Tibial nerve (tissue), 4 donors: ENCODE measurements at regions not wholly inside any gene's neighbourhood (a gene's known extent, or its start where the extent isn't known, plus 50 kb on each side); places are given as distances from the start of the nearest gene placed in this dataset.

Source experiments
- DNase-seq, 2 donors: peaks; one replicate each; pipeline ENCODE4 v3.0.0-alpha.2; 2019; ENCODE audit warnings: low spot score in 2 of 2
- H3K27ac ChIP-seq, 4 donors: fragments of 200-600 bp; sonication (generic) in 3 of 4; one replicate each; pipeline ENCODE4 v1.5.1; 2017 to 2019; ENCODE audit warnings: mild to moderate bottlenecking in 1 of 4
- H3K27me3 ChIP-seq, 2 donors: fragments of 200-600 bp; sonication (generic) in 1 of 2; one replicate each; pipeline versions ENCODE4 v1.5.1 to v1.6.0; 2017 to 2019
- H3K36me3 ChIP-seq, 3 donors: fragments of 200-600 bp; sonication (generic); one replicate each; pipeline ENCODE4 v1.5.1; 2018 to 2019
- H3K4me1 ChIP-seq, 4 donors: fragments of 200-600 bp; sonication (generic) in 3 of 4; one replicate each; pipeline ENCODE4 v1.5.1; 2017 to 2019
- H3K4me3 ChIP-seq, 4 donors: fragments of 200-600 bp; sonication (generic) in 3 of 4; one replicate each; pipeline ENCODE4 v1.5.1; 2017 to 2019; ENCODE audit warnings: mild to moderate bottlenecking in 1 of 4, moderate library complexity in 1 of 4
- H3K9me3 ChIP-seq, 4 donors: fragments of 200-600 bp; sonication (generic) in 3 of 4; one replicate each; pipeline ENCODE4 v1.5.1; 2017 to 2019
- EP300 ChIP-seq, 2 donors: sonication (generic); formaldehyde crosslinking; IDR thresholded peaks; one replicate each; pipeline ENCODE4 v1.6.1; 2017; ENCODE audit warnings: antibody characterized with exemption in 2 of 2, mild to moderate bottlenecking in 1 of 2
- POLR2A ChIP-seq, 2 donors: fragments of 450-650 bp; IDR thresholded peaks; one replicate each; pipeline ENCODE4 v1.6.1; 2017; ENCODE audit warnings: antibody characterized with exemption in 2 of 2, mild to moderate bottlenecking in 2 of 2, moderate library complexity in 2 of 2
- WGBS, 2 donors: methylation state at CpG; one replicate each; pipeline ENCODE4 v1.1.5; 2018; 5-methylcytosine and 5-hydroxymethylcytosine counted together
- TF ChIP-seq, protein P1 (sequence below), 5 experiments: fragments of 200-600 bp in 3 of 5; fragments of 450-650 bp in 2 of 5; sonication (generic) in 3 of 5; IDR thresholded peaks; one replicate each; pipeline ENCODE4 v1.5.1; 2016 to 2019; ENCODE audit warnings: antibody characterized with exemption in 5 of 5, mild to moderate bottlenecking in 3 of 5, moderate library complexity in 2 of 5

DNA sequence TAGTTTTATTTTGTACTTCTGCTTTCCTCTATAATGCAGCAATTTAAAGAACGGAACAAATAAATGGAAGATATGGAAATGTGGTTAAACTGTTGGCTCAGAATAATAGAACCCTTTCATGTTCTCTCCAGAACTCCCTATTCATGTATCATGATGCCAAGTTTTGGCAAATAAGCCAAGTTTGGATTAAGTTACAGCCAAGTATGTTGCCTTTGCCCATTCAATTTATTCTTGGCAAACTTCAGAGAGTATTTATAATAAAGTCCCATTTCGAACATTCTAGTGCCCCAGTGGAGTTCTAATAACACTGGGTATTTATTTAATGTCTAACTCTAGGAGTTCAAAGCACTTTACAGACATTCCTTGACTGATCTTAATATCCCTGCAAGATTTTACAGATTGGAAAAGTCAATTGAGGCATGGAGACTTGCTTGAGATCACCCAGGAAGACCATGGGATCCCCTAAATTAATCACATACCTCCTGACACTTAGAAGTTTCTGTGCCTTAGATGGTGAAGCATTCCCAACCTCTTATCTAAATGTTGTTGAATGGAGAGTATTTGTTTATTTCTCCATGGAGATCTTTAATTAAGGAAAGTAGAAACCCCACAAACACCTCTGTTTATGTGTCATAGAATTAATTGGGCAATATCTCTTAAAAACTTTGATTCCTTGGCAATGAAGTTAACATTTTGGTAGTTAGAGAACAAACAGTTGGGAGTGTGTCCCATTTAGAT is 106.7 kb downstream of the ACKR3 start:
- TF ChIP-seq, protein P1, sequence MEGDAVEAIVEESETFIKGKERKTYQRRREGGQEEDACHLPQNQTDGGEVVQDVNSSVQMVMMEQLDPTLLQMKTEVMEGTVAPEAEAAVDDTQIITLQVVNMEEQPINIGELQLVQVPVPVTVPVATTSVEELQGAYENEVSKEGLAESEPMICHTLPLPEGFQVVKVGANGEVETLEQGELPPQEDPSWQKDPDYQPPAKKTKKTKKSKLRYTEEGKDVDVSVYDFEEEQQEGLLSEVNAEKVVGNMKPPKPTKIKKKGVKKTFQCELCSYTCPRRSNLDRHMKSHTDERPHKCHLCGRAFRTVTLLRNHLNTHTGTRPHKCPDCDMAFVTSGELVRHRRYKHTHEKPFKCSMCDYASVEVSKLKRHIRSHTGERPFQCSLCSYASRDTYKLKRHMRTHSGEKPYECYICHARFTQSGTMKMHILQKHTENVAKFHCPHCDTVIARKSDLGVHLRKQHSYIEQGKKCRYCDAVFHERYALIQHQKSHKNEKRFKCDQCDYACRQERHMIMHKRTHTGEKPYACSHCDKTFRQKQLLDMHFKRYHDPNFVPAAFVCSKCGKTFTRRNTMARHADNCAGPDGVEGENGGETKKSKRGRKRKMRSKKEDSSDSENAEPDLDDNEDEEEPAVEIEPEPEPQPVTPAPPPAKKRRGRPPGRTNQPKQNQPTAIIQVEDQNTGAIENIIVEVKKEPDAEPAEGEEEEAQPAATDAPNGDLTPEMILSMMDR (IDR thresholded peaks at IDR 0.05) = no peak
- peak; percentile 15 to 45 for TF ChIP-seq EP300 (IDR thresholded peaks at IDR 0.05)
- 26 to 28% methylated on average over 2 of the region's 2 CpGs for WGBS, 2 donors
- peak overlapping the region in 3 of 4 donors; percentile 5 to 77 (median 72) for H3K27ac ChIP-seq

DNA sequence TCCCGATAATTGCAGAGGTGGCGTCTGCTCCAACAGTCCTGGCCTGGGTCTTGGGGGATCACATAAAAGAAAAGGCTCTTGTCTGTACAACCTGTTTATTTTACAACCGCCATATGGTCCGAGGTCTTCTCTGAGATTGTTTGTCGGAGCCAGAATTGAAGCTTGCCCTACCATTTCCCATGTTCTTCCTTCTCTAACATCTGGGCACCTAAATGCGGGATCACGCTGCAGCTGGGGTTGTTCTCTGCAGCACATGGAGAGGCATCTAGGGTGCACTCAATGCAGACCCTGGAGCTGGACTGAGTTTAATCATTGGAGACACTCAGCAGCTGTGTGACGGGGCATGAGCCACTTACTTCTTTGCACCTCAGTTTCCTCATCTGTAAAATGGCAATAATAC is 107.7 kb downstream of the ACKR3 start:
- Histone ChIP-seq H3K9me3 (no peaks in the 10 kb centered on the region), H3K4me1 (peaks cover 0 to 44% (median 6%) of the 10 kb centered on the region in 4 donors), H3K4me3 (no peak overlapping the region), H3K27me3 (no peaks in the 10 kb centered on the region), H3K36me3 (no peaks in the 10 kb centered on the region), H3K27ac (no peak overlapping the region)
- 86 to 90% methylated on average over 8 of the region's 8 CpGs for WGBS, 2 donors
- DNase-seq = no peak
- no peak for TF ChIP-seq EP300 (IDR thresholded peaks at IDR 0.05)
- no peak for TF ChIP-seq POLR2A (IDR thresholded peaks at IDR 0.05)

More for the DNA sequence above, 106.7 kb downstream of the ACKR3 start:
- Histone ChIP-seq H3K9me3 (no peaks in the 10 kb centered on the region), H3K27me3 (no peaks in the 10 kb centered on the region), H3K36me3 (no peaks in the 10 kb centered on the region), H3K4me3 (no peak overlapping the region), H3K4me1 (peaks cover 0 to 54% (median 10%) of the 10 kb centered on the region in 4 donors)
- no peak for DNase-seq

DNA sequence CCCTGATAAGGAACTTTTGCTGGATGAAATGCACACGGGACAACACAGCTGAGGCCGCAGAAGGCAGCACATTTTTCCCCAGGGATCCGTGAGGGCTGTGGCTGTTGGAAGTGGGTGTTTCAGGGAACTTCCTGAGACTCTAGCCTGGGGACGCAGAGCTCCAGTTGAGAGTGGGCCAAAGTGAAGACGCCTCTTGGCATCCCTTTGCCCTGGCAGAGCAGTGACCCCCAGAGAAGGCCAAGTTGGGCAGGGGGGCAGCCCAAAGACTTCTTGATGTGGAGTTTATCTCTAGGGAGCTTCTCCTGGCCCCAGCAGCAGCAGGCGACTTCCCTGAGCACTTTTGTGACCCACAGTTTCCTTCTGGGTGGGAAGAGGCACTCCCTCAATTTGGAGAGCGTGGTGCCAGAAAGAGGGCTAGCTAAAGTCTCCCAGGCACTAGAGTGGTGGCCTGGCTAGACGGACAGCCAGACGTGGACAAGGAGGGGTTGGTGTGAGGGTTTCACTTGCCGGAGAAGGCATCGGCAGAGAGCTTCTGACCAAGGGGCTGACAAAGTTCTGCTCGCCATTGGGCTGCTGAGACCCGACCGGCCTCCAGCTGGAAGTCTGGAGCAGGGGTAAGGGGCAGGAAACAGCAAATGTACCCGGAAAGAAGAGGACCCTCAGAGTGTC is 108.8 kb downstream of the ACKR3 start:
- H3K9me3 ChIP-seq = no peaks in the 10 kb centered on the region
- WGBS, 2 donors = 86 to 89% methylated on average over 15 of the region's 15 CpGs
- no peaks in the 10 kb centered on the region for H3K36me3 ChIP-seq
- H3K4me1 ChIP-seq = peaks cover 0 to 37% (median 6%) of the 10 kb centered on the region in 4 donors
- H3K4me3 ChIP-seq = no peak overlapping the region
- H3K27ac ChIP-seq = no peak overlapping the region
- no peak for DNase-seq
- TF ChIP-seq EP300 (IDR thresholded peaks at IDR 0.05) (no peak), POLR2A (IDR thresholded peaks at IDR 0.05) (no peak)
- TF ChIP-seq, protein P1 (IDR thresholded peaks at IDR 0.05) = no peak
- no peaks in the 10 kb centered on the region for H3K27me3 ChIP-seq

DNA sequence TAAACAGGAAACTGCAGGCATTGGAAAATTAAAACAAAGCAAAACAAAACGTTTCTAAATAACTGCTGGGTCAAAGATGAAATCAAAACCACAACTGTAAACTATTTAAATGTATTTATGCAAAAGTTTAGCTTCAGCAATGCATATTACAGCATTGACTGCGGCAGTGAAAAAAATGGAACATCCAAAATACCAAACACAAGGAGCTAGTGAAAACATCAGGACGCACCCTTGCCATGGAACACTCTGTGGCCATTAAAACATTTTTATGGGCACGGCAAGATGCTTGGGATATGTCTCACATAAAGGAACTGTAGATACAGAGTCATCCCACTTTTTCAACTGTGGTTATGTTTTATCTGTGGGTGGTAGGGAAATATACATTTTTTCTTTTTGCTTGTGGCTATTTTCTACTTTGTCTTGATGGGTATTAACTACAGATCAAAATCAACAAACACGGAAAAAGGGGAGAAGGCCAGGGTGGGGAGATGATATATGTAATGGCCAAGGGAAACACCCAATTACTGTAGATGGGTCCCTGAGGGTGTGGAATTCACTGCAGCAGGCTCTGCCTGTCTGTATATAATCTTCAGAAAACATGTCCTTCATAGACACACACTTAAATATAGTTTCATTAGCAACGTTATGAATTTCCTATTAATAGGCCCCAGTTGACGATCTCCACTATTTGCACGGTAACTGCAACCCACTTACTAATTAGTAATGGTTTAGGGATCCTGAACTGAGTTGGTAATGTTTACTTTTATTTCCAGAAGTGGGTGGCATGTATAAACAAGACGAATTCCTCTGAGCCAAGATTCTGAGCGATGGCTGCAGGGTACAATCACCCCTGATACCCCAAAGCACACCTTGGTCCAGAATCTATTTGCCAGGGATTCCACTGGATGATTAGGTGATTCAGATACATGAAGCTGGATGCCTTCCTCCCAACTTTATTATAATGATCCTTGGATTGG is 110.5 kb downstream of the ACKR3 start:
- Histone ChIP-seq H3K4me3 (no peak overlapping the region), H3K36me3 (no peaks in the 10 kb centered on the region), H3K27ac (peak overlapping the region in 1 of 4 donors; percentile 5), H3K27me3 (no peaks in the 10 kb centered on the region), H3K4me1 (peaks cover 0 to 28% (median 6%) of the 10 kb centered on the region in 4 donors), H3K9me3 (no peaks in the 10 kb centered on the region)
- WGBS, 2 donors = 70 to 72% methylated on average over 10 of the region's 10 CpGs
- no peak for TF ChIP-seq POLR2A (IDR thresholded peaks at IDR 0.05)
- no peak for TF ChIP-seq EP300 (IDR thresholded peaks at IDR 0.05)
- TF ChIP-seq, protein P1 (IDR thresholded peaks at IDR 0.05) = no peak
- no peak for DNase-seq

DNA sequence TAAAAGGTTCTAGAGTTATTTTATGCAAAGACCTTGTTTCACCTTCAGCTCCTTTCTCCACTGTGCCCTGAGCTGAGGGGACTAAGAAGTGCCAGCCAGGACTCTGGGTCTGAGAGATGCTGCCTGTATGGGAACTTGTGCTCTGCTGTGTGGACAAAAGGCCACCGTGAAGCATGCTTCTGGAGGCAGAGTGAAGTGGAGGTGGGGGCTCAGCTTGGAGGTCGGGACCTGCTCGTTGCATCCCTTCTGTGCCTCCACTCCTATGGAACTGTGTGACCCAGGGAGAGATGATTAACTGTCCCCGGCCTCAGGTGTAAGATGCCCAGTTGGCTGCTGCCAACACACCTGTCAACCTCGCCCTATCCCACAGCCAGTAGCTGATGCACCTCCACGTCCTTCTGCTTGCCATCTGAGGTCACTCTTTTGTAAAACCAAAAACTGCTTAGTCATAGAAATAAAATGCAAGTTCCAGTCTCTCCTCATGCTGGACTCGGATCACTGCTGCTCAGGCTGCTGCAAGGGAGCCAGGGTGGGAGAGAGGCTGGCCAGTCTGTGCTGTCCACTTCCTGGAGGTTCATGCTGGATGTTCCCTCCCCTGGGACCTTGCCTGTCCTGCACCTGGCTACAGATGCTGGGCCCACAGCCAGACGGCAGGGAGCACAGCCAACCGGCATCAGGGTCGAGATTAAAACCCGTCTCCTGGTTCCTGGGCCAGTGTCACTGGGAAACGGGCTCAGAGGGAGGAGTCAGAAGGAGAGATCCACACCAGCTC is 113.2 kb downstream of the ACKR3 start:
- TF ChIP-seq, protein P1 (IDR thresholded peaks at IDR 0.05) = no peak
- TF ChIP-seq POLR2A (IDR thresholded peaks at IDR 0.05) = no peak
- TF ChIP-seq EP300 (IDR thresholded peaks at IDR 0.05) = no peak
- no peaks in the 10 kb centered on the region for H3K27me3 ChIP-seq
- H3K36me3 ChIP-seq = no peaks in the 10 kb centered on the region
- H3K4me3 ChIP-seq = no peak overlapping the region
- WGBS, 2 donors = 82 to 85% methylated on average over 12 of the region's 12 CpGs
- no peak overlapping the region for H3K27ac ChIP-seq
- H3K4me1 ChIP-seq = peaks cover 0 to 14% (median 6%) of the 10 kb centered on the region in 4 donors
- no peak for DNase-seq
- no peaks in the 10 kb centered on the region for H3K9me3 ChIP-seq
